ENCODE measurements at regions not wholly inside any gene's neighbourhood (a gene's known extent, or its start where the extent isn't known, plus 50 kb on each side); places are given as distances from the start of the nearest gene placed in this dataset.

- TF ChIP-seq ZNF658 (tag by site-specific recombination; IDR thresholded peaks at IDR 0.05) = no peak
- TF ChIP-seq CTCF (tag by site-specific recombination; IDR thresholded peaks at IDR 0.05) = no peak
Observed at GRCh38 chr12:34297790-34298164, 275.5 kb downstream of the ALG10 start.
